GM12878 (cell line): ENCODE measurements at regions not wholly inside any gene's neighbourhood (a gene's known extent, or its start where the extent isn't known, plus 50 kb on each side); places are given as distances from the start of the nearest gene placed in this dataset.

ENCODE experiments used
- ATAC-seq: fragments of 200-7000 bp; cut with Tn5 transposase; 3 replicates; pipeline ENCODE4 v1.9.1; 2020; ENCODE audit warnings: mild to moderate bottlenecking, moderate library complexity
- BruUV-seq: library from RNA; stranded (reverse); fragments of 400-500 nt; replicated peaks from 2 replicates; lab custom pipeline; 2021; lab: Mats Ljungman, UMichigan
- CTCF ChIA-PET: fragments of 300-600 bp; sonication (Branson Sonifier 250); formaldehyde crosslinking; extraction: SDS; loops from one replicate; lab custom pipeline; 2021; ENCODE audit warnings: inconsistent platforms; lab: Yijun Ruan, JAX
- POLR2A ChIA-PET: fragments of 350-600 bp; formaldehyde crosslinking; extraction: SDS; loops from one replicate; lab custom pipeline; 2021; ENCODE audit warnings: inconsistent platforms; lab: Charles Lee
- RAD21 ChIA-PET: fragments of 300-600 bp; sonication (Branson Sonifier 250); formaldehyde crosslinking; loops from one replicate; lab custom pipeline; 2023; ENCODE audit warnings: antibody characterized with exemption; ENCODE audit not compliant: unreplicated experiment; lab: Charles Lee
- SMC1A ChIA-PET: fragments of 300-600 bp; sonication (Branson Sonifier 250); formaldehyde crosslinking; loops from one replicate; lab custom pipeline; 2023; ENCODE audit not compliant: unreplicated experiment, uncharacterized antibody; lab: Charles Lee
- DNase-seq: peaks from one replicate; pipeline ENCODE4 v3.0.0-alpha.2; 2011; ENCODE audit warnings: low read depth, low spot score
- FAIRE-seq: peaks from 3 replicates; lab custom pipeline; 2011; peaks lifted over from hg19 to GRCh38; lab: Jason Lieb, UNC
- H2AFZ ChIP-seq: 2 replicates; pipeline ENCODE4 v1.6.0; 2011; ENCODE audit warnings: low read depth, low read length, control low read depth; ENCODE audit not compliant: control insufficient read depth
- H3K27ac ChIP-seq: 2 replicates; pipeline ENCODE4 v1.5.1; 2011; ENCODE audit warnings: control low read depth; ENCODE audit not compliant: control insufficient read depth, insufficient read depth
- H3K27me3 ChIP-seq, 2 experiments: replicated peaks in 1 of 2; 2 replicates each; pipeline versions ENCODE4 v1.6.0 to v1.6.1; 2011; ENCODE audit warnings: low read length in 1 of 2; ENCODE audit not compliant: control insufficient read depth in 2 of 2, insufficient read depth in 2 of 2
- H3K36me3 ChIP-seq, 2 experiments: 2 replicates each; pipeline ENCODE4 v1.5.1; 2011; ENCODE audit warnings: low read length in 1 of 2; ENCODE audit not compliant: control insufficient read depth in 2 of 2, insufficient read depth in 2 of 2
- H3K4me1 ChIP-seq: 2 replicates; pipeline ENCODE4 v1.6.1; 2011; ENCODE audit warnings: mild to moderate bottlenecking, low read length, moderate library complexity, mixed read lengths; ENCODE audit not compliant: control insufficient read depth, insufficient read depth
- H3K4me2 ChIP-seq: 2 replicates; pipeline ENCODE4 v1.6.0; 2011; ENCODE audit warnings: control low read depth; ENCODE audit not compliant: control insufficient read depth, insufficient read depth
- H3K4me3 ChIP-seq: fragments of 200-600 bp; sonication (generic); 2 replicates; pipeline ENCODE4 v1.5.1; 2016
- H3K79me2 ChIP-seq: 2 replicates; pipeline ENCODE4 v1.6.0; 2011; ENCODE audit warnings: low read length; ENCODE audit not compliant: control insufficient read depth, insufficient read depth
- H3K9ac ChIP-seq: 2 replicates; pipeline ENCODE4 v1.8.0; 2011; ENCODE audit warnings: low read length, control low read depth, mixed read lengths; ENCODE audit not compliant: control insufficient read depth, insufficient read depth
- H3K9me3 ChIP-seq: replicated peaks from 3 replicates; pipeline ENCODE4 v1.5.1; 2011; ENCODE audit warnings: mild to moderate bottlenecking, low read length; ENCODE audit not compliant: control insufficient read depth, insufficient read depth
- H4K20me1 ChIP-seq: 2 replicates; pipeline ENCODE4 v1.6.0; 2011; ENCODE audit not compliant: control insufficient read depth, insufficient read depth
- DPF2 ChIP-seq: fragments of 450-650 bp; IDR thresholded peaks from 2 replicates; pipeline ENCODE4 v1.6.1; 2017; ENCODE audit warnings: mild to moderate bottlenecking
- MTA2 ChIP-seq: fragments of 450-650 bp; IDR thresholded peaks from 2 replicates; pipeline ENCODE4 v1.6.1; 2016; ENCODE audit warnings: low read depth, mild to moderate bottlenecking, moderate library complexity
- RBBP5 ChIP-seq: fragments of 200-600 bp; sonication (generic); conservative IDR thresholded peaks from 2 replicates; pipeline ENCODE4 v1.6.1; 2016
- SIN3A ChIP-seq: IDR thresholded peaks from 2 replicates; pipeline ENCODE4 v1.6.1; 2012; ENCODE audit warnings: low read depth, low read length, improper control_type of control experiment
- ZZZ3 ChIP-seq: IDR thresholded peaks from 2 replicates; pipeline ENCODE4 v1.6.1; 2011; ENCODE audit warnings: low read depth; ENCODE audit not compliant: control insufficient read depth, insufficient read length
- WGBS: methylation state at CpG from one replicate; pipeline ENCODE4 v1.1.6; 2016; ENCODE audit warnings: low lambda C conversion rate; ENCODE audit not compliant: insufficient replicate concordance, insufficient coverage; ENCODE audit errors: missing lambda C conversion rate; 5-methylcytosine and 5-hydroxymethylcytosine counted together
- in situ Hi-C: fragments of 300-500 bp; cut with MboI; formaldehyde crosslinking; loops from 9 replicates; pipeline ENCODE4 v1.14.3; 2018; ENCODE audit warnings: mixed read lengths
- intact Hi-C: fragments of 100-400 bp; cut with micrococcal nuclease; formaldehyde crosslinking; loops from one replicate; pipeline ENCODE4 v1.14.2; 2022; ENCODE audit not compliant: unreplicated experiment
- TF ChIP-seq, protein P1 (sequence below): fragments of 150-350 bp; IDR thresholded peaks from 2 replicates; pipeline ENCODE4 v1.6.1; 2014; ENCODE audit warnings: mild to moderate bottlenecking, low read depth, low read length

DNA sequence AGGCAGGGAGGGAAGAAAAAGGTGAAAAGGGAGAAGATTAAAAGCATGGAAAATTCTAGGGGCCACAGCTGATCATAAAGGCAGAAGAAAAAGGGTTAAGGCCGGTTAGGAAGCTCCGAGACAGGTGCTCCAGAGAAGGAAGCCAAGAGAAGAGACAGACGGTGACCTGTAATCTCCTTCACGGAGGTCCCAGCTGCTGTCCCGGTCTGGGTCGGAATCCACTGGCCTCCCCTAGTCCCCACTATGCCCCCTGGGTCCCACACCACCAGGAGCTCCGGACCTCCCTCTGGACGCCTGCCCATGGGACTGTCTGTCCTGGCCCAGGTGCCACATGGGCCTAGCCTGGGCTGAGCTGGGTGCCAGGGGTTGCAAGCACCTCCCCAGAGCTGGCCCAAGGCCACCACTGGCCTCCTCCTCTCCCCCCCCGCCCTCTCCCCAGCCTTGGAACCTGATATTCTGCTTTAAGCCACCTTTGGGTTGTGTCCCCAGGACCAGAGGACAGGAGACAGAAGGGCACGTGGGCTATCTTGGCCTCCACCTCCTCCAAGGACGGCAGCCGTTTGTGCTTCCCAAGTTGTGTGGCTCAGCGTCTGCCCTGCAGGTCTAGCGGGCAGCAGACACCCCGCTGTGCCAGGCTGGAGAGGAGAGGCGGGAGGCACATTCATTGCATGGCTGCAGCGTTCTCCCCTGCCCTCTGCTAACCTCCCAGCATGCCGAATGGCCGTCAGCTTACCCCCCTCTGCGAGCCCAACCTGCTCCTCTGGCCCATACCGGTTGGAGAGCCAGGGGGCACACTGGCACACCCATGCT is 102.4 kb downstream of the ENGASE start:
- Histone ChIP-seq H3K27ac (no peak overlapping the region), H3K36me3 (no peaks in the 10 kb centered on the region), H3K27me3 (peaks cover 0 to 4% of the 10 kb centered on the region in 2 experiments; a peak in 2 of 4 replicates), H3K9me3 (no peaks in the 10 kb centered on the region), H3K4me1 (no peaks in the 10 kb centered on the region), H3K4me2 (no peak overlapping the region), H3K4me3 (no peak overlapping the region), H2AFZ (no peak overlapping the region), H4K20me1 (no peaks in the 10 kb centered on the region), H3K9ac (no peak overlapping the region)
- ChIA-PET SMC1A (no interaction called here), POLR2A (no interaction called here)
- DNase-seq (no peak), FAIRE-seq (no peak), ATAC-seq (no peak)
- in situ Hi-C loops, result no loop called here
- no TSS peak for BruUV-seq
- WGBS, result 28% methylated on average over 19 of the region's 21 CpGs
- TF ChIP-seq SIN3A, result no peak
- TF ChIP-seq RBBP5, result no peak
- TF ChIP-seq MTA2, result no peak
- TF ChIP-seq, protein P1, sequence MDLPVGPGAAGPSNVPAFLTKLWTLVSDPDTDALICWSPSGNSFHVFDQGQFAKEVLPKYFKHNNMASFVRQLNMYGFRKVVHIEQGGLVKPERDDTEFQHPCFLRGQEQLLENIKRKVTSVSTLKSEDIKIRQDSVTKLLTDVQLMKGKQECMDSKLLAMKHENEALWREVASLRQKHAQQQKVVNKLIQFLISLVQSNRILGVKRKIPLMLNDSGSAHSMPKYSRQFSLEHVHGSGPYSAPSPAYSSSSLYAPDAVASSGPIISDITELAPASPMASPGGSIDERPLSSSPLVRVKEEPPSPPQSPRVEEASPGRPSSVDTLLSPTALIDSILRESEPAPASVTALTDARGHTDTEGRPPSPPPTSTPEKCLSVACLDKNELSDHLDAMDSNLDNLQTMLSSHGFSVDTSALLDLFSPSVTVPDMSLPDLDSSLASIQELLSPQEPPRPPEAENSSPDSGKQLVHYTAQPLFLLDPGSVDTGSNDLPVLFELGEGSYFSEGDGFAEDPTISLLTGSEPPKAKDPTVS, result no peak
- TF ChIP-seq ZZZ3, result no peak
- TF ChIP-seq DPF2, result no peak
- TF ChIP-seq, all 136 proteins: peak for 0
- no peaks in the 10 kb centered on the region for H3K79me2 ChIP-seq
- ChIA-PET CTCF (no interaction called here), RAD21 (no interaction called here)
- intact Hi-C loops, result no loop called here
